ENCODE measurements at regions not wholly inside any gene's neighbourhood (a gene's known extent, or its start where the extent isn't known, plus 50 kb on each side); places are given as distances from the start of the nearest gene placed in this dataset.

DNA sequence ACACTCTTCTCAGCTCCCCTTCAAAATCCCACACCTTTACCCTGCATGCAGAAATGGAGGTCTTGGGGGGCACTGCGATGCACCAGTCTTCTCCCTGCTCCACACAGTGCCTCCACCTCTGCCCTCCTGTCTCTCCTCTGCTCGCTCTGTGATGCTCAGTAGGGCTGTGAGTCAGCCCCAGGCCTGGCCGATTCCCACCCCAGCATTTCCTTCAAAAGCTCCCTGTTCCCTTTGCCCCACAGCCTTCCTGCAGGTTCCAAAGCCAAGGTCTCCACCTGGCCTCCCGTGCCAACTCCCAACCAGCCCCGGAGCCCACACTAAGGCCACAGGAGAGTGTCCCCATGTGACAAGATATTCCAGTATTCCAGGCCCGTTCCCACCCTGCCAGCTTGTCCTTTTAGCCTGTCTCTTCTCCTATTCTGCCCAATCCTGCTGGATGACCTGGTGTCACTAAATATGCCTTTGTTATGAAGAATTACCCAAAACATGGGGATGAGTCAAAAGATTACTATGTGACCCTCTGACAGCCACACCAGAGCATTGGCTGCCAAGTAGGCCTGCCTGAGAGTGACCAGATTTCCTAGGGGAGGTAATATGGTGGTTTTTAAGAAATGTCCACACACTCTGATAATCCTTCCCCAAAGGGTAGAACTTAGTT, 118.9 kb upstream of the NXT1 start:
- DNase-seq (ENCODE audit: low read depth in 2 of 2) = no peak

DNA sequence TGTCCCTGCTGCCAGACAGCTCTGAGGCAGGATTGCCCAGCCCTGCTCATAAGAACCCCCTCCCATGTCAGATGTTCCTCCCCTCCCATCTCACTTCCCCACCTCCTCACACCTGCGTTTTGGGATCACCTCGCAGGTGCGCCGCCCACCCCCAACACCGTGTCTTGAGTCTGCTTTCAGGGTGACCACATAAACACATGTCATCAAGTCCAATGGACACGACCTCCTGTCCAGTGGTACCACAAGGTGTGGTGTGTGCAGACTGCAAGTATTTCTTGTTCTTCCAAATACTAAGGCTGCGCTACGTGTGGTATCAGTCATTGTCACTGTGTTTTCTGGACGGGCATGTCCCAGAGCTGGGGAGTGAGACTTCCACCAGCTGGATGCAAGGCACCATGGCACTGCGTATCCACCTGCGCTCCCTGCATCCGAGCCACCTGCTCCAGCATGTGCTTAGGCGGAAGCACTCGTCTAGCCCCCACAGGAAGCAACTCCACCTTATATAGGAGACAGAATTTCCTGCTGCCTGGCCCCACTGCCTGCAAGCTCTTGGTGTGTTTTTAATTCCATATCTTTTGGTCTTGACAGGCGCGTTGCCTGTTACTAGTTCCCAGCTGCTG, 119.7 kb upstream of the NXT1 start:
- DNase-seq (ENCODE audit: low read depth in 2 of 2) = no peak

DNA sequence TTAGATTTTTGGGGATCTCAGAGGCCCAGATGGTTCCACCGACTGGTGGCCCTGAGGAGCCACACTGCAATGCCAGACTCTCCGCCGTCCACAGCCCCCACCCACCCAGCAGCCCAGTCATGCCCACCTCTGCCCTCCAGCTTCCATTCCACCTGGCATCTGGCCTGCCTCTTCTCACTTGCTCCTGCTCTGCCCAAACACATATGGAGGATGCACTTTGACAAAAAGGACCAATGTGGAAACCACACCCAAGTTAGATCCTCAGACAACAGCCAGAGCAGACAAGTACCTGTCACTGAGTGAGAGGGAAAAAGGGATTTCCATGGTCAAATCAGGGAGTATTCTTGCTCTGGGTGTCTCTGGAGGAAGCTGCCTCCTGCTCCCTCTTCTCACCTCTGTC, 120.6 kb upstream of the NXT1 start:
- DNase-seq (ENCODE audit: low read depth in 2 of 2) = no peak

DNA sequence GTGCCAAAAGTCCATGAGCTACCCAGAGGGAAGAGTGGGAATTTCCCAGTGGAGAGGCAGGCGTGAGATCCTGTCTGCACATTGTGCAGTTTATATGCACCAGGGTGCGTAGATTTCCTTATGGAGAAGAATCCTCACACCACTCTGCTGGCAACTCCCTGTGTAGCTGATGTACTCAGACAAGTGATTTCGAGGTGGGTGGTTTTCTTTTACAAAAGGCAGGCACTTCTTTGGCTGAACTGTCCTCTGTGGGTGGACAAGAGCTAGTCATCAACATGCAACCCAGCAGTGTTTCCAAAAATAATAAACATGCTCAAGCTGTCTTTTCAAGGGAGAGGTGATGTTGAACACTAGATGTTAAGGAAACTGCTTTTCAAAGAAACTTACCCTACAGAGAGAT, 121.7 kb upstream of the NXT1 start:
- no peak for DNase-seq (ENCODE audit: low read depth in 2 of 2)

DNA sequence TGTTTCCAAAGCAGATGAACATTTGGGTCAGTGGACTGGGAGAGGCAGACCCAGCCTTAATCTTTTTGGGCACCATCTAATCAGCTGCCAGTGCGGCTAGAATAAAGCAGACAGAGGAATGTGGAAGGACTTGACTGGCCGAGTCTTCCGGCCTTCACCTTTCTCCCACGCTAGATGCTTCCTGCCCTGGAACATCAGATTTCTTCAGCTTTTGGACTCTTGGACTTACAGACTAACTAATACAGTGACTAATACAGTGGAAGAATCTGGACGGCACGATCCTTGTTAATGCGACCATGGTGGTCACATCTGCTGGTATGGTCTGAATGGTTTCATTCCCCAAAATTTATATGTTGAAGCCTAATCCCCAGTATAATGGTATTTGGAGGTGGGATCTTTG, 122.6 kb upstream of the NXT1 start:
- DNase-seq (ENCODE audit: low read depth in 2 of 2) = no peak

DNA sequence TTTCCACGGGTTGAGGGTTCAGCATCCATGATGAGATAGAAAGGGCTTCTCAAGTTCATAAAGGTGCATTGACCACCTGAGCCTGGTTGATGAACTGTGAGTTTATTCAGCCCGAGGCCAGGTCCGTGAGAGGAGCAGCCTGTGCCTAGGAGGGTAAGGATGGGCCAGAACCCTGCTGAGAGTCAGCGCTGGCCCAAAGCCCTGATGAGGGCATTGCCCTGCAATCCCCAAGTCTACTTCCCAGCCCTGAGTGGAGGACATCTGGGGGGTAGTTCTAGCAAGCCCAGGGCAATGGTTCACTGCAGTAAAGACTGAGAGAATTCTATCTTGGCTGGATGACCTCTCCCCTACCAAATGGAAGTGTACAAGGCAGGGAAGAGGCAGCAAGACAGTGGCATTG, 123.3 kb upstream of the NXT1 start:
- DNase-seq (ENCODE audit: low read depth in 2 of 2) = no peak

DNA sequence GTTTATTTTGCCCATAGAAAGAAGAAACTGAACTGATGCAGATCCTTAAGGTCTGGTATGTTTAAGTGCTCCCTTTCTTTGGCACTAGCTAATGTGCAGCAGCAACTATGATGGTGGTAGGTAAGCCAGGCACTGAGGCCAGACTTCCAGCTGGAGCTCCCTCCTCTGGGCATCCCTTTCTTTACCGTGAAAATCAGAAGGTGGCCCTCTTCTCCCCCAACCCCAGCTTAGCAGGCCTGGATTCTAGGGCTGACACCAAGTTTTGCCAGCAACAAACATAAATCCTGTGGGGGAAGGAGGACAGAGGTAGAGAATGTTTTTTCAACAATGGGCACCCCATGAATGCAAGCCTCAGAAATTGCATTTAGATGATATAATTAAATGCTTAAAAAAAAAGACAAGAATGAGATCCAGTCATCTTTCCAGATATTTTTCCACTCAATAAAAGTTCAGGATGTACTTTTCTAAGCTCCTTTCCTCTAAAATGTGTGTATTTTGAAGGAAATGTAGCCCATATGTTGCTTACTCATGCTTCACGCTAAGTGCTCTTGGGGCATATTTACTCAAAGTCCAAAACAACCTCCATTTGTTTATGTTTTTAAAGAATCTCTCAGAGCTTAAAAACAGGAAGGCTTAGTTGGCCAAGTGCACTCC, 123.9 kb upstream of the NXT1 start:
- no peak for DNase-seq (ENCODE audit: low read depth in 2 of 2)

DNA sequence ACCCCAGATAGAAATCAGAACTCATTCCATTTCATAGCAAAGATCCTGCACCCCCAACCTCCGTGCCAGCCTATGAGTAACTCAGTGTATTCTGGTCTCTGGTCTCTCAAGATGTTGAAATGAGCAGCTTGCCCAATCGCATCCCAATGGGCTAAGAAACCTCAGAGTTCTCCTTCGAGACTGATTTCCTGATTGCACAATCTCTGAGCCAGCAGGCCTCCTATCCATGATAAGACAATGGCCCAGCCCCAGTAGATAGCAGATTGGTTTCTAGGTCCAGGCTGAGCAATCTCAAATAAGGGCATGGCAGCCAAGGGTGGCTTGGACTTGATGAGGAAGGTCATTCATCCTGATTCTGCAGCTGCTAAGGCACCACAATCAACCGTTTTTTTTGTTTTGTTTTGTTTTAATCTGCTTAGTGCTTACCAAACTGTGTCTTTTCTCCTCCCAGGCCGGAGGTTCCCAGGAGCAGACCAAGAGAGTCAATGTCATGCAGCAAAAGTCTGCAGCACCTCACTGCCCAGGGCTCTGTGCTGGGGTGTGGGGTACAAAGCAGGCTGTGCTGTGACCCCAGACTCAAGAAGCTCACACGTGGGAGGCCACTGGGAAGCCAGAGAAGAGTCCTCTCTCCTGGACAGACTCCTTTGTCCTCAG, 125.1 kb upstream of the NXT1 start:
- no peak for DNase-seq (ENCODE audit: low read depth in 2 of 2)

DNA sequence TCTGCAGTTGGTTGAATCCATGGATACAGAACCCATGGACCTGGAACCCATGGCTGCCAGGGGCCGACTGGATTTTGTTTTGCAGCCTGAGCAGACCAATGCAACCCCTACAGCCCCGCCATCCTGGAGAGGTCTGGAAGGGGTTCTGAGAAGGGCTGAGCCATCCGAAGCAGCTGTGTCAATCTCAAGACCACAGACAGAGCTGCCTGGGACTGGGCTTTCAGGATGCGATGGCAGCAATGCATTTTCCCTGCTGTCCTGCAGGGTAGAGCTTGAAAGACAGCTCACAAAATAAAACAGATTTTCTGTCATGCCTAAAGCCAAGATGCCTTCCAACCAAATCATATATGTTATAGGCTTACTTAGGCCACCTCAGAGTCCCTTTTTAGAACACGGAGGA, 125.8 kb upstream of the NXT1 start:
- DNase-seq (ENCODE audit: low read depth in 2 of 2) = no peak

DNA sequence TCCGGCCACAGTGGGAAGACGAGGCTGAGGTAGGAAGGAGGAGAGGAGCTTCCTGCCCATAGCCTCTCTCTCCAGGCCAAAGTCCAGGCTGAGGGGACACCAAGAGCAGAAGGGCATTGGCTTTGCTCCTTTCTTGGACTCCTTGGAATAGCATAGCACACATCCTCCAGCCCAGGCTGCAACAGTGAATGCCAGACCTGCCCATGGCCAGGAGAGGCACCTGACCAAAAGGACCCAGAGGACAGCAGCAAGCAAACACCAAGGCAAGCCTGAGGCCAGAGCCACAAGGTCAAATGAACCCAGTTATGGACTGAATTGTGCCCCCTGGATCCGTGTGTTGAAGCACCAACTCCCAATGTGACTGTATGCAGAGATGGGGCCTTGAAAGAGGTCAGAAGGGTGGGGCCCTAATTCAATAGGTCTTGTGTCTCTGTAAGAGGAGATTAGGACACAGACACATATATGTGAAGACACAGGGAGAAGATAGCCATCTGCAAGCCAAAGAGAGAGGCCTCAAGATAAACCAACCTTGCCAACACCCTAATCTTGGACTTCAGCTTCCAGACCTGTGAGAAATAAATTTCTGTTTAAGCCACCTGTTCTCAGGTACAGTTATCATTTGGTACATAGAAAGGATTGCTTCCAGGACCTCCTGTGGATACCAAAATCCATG, 126.5 kb upstream of the NXT1 start:
- no peak for DNase-seq (ENCODE audit: low read depth in 2 of 2)

DNA sequence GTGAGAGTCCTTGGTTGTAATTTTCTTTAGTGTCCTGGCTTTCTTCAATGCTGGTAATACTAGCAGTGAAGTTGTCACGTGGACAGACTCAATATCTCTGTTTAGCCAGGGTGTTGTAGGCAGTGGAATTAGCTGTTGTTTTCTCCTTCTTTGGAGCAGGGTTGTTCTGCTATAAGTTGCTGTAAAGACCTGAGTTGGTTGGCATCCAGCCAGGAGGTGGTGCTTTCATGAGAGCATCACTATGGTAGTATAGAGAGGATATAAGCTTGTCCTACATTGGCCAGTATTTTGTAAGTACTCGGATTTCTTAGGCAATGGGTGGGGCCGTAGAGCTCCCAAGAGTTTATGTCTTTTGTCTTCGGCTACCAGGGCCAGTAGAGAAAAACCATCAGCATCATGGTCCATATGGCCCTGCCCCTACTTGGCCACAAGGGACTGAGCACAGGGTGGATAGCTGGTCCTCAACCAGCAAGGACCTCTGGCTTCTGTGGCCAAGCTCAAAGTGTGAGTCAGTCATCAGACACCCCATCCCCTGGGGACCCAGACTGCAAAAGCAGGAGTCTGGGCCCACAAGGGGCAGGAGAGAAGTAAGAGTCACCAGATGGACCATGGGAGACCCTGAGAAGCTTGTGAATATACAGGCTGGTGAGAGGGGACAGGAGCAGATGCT, 127.9 kb upstream of the NXT1 start:
- no peak for DNase-seq (ENCODE audit: low read depth in 2 of 2)

DNA sequence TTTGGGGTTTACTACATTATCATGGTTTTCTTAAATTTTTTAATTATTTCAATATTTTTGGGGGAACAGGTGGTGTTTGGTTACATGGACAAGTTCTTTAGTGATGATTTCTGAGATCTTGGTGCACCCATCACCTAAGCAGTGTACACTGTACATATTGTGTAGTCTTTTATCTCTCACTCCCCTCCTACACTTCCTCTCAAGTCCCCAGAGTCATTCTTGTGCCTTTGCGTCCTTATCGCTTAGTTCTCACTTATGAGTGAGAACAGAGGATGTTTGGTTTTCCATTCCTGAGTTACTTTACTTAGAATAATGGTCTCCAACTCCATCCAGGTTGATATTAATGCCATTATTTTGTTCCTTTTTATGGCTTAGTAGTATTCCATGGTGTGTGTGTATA, 130.9 kb upstream of the CD93 start:
- no peak for DNase-seq (ENCODE audit: low read depth in 2 of 2)

DNA sequence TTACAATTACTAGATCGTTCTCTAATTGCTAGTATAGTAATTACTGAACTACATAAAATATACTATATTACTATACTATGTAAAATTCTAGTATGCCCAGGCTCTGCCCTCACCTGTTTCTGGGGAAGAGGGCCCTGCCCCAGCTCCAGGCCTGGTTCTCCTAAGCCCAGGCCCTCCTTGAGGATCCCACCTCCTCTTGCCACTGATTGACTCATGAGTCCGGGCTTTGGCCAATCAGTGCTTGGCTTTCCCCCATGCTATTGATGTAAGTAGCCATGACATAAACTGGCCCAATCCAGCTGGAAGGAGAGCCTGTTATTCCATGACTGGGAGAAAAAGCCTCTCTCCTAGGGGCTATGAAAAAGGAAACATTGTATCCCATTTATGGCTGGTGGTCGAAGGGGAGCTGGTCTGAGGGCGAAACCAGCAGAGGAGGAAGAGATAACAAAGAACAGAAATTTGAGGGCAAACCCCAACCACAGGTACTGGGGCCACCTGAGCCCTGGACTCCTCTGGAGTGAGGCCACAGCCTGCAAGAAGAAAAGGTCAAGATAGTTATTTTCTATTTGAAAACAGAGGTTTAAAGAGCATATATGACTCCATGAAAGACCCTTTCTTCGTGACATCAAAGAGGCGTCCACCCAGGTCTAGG, 129.3 kb upstream of the CD93 start:
- no peak for DNase-seq (ENCODE audit: low read depth in 2 of 2)

DNA sequence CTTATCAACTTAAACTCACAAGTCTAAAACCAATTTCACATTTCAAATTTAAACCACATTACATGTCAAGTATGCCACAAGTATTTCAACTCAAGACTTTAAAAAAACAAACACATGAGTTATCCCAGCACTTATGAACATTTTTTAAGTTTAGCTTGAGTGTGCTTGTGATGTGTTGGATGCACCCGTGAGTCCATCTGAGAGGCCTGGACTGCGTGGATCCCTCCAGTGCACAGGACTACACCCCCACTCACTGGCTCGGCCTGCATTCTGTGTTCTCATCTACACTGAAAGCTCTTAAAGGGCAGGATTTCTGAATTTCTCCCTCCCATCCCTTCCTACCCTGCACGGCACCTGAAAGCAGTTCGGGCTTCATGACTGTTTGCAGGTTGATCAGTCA, 128.8 kb upstream of the CD93 start:
- DNase-seq (ENCODE audit: low read depth in 2 of 2) = no peak

DNA sequence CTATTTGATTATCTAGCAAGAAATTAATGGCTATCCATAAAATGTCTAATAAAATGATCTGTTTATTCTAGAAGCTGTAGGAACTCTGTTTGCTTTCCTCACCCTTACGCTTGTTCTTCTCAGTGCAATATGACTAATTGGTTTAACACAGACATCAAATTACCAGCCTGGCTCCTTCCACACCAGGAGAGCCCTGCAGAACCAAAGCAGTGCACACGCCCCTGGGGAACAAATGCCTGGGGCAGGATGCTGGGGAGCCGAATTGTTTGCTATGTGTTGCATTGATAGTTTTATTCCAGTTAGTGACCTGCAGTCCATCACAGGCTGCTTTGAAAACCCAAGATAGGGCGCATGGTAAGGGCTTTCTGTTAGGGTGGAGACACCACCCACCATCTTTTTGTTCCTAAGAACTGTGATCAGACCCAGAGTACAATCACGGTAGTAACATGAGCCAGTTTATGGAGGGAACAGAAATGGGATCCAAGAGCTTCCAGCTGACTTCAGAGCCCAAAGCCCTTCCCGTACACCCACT, 126.4 kb upstream of the CD93 start:
- no peak for DNase-seq (ENCODE audit: low read depth in 2 of 2)

DNA sequence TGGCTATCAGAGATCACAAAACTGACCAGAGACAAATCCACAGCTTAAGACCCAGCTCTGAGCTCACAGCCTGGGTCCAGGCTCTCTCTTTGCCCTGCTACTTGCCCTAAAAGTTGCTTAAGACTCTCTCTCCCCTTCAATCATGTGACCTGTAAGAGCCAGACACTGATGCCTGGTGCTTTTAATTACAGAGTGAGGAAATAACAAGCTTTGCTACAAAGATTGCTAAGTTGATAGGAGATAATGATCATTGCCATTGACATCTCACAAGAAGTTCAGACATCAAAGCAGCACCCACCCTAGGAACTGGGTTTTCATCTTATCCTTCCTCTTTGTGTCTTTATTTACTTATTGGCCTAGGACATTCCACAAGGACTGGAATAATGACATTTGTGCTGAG, 125.9 kb upstream of the CD93 start:
- no peak for DNase-seq (ENCODE audit: low read depth in 2 of 2)

DNA sequence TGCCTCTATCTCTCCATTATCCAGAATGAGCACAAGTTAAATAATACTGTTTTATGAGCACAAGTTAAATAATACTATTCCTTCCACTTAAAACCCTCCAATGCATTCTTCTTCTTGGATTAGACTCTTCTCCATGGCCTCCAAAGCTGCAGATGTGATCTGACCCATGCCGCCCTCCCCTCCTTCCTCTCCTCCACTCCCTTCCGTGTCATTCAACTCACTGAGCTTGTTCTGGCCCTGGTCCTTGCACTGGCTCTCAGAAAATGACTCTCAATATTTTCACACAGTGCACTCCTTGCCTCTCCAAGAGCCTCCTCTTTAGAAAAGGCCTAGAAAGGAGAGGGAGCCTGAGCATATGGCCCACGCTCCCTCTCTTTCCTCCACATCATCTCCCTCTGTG, 125.0 kb upstream of the CD93 start:
- no peak for DNase-seq (ENCODE audit: low read depth in 2 of 2)

DNA sequence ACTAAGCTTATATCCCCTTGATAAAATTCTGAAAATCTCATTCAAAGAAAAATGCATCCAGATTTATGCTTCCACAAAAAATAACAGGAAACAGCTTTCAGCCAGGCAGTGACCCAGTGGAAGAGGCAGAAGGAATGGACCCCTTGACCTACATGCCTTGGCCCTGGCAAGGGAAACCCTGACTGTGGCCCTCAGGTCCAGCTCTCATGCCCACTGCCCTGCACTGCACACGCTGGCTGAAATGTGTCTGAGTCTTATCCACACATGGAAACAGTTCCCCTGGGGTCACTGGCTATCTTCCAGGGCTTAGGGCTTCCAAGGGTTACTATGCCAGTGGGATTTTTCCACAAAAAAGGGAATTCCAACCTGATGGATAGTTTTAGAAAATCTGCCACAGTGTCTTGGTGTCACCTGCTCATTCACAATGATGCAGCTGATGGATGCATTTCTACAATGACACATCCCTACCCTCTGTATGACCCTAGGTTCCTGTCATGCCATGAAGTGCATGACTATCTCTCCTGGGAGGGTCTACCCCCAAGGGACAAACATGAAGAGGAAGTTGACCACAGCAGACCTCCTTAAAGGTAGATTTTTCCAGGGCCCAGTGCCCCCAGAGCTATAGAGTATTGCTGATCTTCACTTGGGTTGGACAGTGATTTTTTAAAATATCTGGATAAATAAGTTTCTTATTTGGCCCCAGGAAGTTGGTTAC, 121.9 kb upstream of the CD93 start:
- no peak for DNase-seq (ENCODE audit: low read depth in 2 of 2)

DNA sequence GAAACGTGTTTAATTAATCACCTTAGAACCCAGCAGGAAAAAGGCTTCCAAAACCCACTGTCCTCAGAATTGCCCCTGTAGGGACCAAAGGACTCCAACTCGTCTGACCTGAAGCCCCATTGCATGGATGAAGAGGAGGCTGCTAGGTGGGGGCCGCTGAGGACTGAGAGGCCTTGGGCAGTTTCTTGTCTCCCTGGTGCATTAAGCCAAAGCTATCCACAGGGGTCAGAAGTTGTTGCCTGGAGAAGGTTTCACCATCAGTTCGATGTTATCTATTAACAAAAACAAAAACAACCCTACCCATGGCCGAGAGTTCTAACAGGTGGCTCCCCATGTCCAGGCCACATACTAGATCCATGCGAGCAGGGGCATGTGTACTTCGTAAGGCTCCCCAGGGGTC, 120.9 kb upstream of the CD93 start:
- DNase-seq (ENCODE audit: low read depth in 2 of 2) = no peak

DNA sequence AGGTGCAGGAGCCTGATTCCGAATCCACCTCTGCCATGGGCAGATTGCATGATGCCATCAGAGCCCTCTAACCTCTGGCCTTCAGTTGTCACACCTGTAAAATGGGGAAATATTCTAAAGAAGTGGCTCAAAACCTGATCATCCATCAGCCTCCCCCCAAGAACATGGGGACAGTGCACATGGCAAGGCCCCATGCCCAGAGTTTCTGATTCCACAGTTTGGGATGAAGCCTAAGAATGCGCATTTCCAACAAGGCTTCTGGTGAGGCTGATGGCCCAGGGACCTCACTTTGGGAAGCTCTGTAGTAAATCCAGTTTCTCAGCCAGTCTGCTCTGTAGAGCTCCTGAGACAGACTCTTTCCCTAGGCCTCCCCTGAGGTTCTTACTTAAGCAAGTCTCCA, 119.9 kb upstream of the CD93 start:
- DNase-seq (ENCODE audit: low read depth in 2 of 2) = no peak

All from stimulated activated CD4-positive, alpha-beta T cell treated with anti-CD3 and anti-CD28 coated beads, Interleukin-1b, Interleukin-23, amount 100 ng/mL, for 4 hours (primary cell).